H9 (cell line): ENCODE measurements at regions not wholly inside any gene's neighbourhood (a gene's known extent, or its start where the extent isn't known, plus 50 kb on each side); places are given as distances from the start of the nearest gene placed in this dataset.

Experiments used
- DNase-seq: peaks from one replicate; pipeline ENCODE4 v3.0.0-alpha.2; 2017
- H2AFZ ChIP-seq: one replicate; pipeline ENCODE4 v1.6.1; 2013; ENCODE audit warnings: mild to moderate bottlenecking, low read length, control low read depth, moderate library complexity
- H2AK5ac ChIP-seq: 2 replicates; pipeline ENCODE4 v1.6.1; 2013; ENCODE audit warnings: low read length, control low read depth, mixed read lengths; ENCODE audit not compliant: insufficient read length
- H2BK120ac ChIP-seq: one replicate; pipeline ENCODE4 v1.6.1; 2013; ENCODE audit warnings: low read depth, mild to moderate bottlenecking, low read length, control low read depth, inconsistent platforms; ENCODE audit not compliant: poor library complexity, severe bottlenecking
- H2BK12ac ChIP-seq: 2 replicates; pipeline ENCODE4 v1.6.1; 2013; ENCODE audit warnings: low read length, control low read depth, mixed read lengths, low read depth; ENCODE audit not compliant: insufficient read length
- H2BK15ac ChIP-seq: 2 replicates; pipeline ENCODE4 v1.6.1; 2013; ENCODE audit warnings: low read depth, low read length, control low read depth
- H2BK20ac ChIP-seq: one replicate; pipeline ENCODE4 v1.6.1; 2013; ENCODE audit warnings: low read depth, mild to moderate bottlenecking, low read length, control low read depth, inconsistent platforms; ENCODE audit not compliant: poor library complexity, severe bottlenecking
- H2BK5ac ChIP-seq: 2 replicates; pipeline ENCODE4 v1.6.1; 2013; ENCODE audit warnings: low read length, control low read depth, mixed read lengths; ENCODE audit not compliant: insufficient read length
- H3K14ac ChIP-seq: 2 replicates; pipeline ENCODE4 v1.6.1; 2013; ENCODE audit warnings: low read length, control low read depth; ENCODE audit not compliant: insufficient read depth
- H3K18ac ChIP-seq: 2 replicates; pipeline ENCODE4 v1.6.1; 2013; ENCODE audit warnings: low read depth, mild to moderate bottlenecking, mixed read lengths, low read length, control low read depth; ENCODE audit not compliant: insufficient read length
- H3K23ac ChIP-seq: 2 replicates; pipeline ENCODE4 v1.6.1; 2013; ENCODE audit warnings: low read length, control low read depth, mixed read lengths, low read depth; ENCODE audit not compliant: insufficient read length
- H3K23me2 ChIP-seq: 2 replicates; pipeline ENCODE4 v1.6.1; 2013; ENCODE audit warnings: low read depth, mild to moderate bottlenecking, mixed read lengths, low read length, control low read depth; ENCODE audit not compliant: insufficient read length, poor library complexity, severe bottlenecking
- H3K27ac ChIP-seq: 2 replicates; pipeline ENCODE4 v1.5.1; 2013; ENCODE audit warnings: low read length, control low read depth, mixed read lengths, low read depth; ENCODE audit not compliant: insufficient read length
- H3K27me3 ChIP-seq: 2 replicates; pipeline ENCODE4 v1.6.1; 2013; ENCODE audit warnings: low read length, control low read depth, inconsistent platforms; ENCODE audit not compliant: insufficient read depth
- H3K4ac ChIP-seq: 2 replicates; pipeline ENCODE4 v1.6.1; 2013; ENCODE audit warnings: low read depth, mild to moderate bottlenecking, control low read depth, inconsistent platforms, low read length, moderate library complexity
- H3K4me1 ChIP-seq: 2 replicates; pipeline ENCODE4 v1.6.1; 2013; ENCODE audit warnings: low read length, control low read depth, inconsistent platforms; ENCODE audit not compliant: insufficient read depth
- H3K4me2 ChIP-seq: 2 replicates; pipeline ENCODE4 v1.6.1; 2013; ENCODE audit warnings: low read length, control low read depth, mixed read lengths; ENCODE audit not compliant: insufficient read length, insufficient read depth
- H3K56ac ChIP-seq: 2 replicates; pipeline ENCODE4 v1.6.1; 2013; ENCODE audit warnings: low read depth, mild to moderate bottlenecking, mixed read lengths, low read length, control low read depth; ENCODE audit not compliant: insufficient read length
- H3K79me1 ChIP-seq: 2 replicates; pipeline ENCODE4 v1.6.1; 2013; ENCODE audit warnings: low read depth, mild to moderate bottlenecking, moderate library complexity, low read length, control low read depth, inconsistent platforms; ENCODE audit not compliant: insufficient read depth, poor library complexity, severe bottlenecking
- H3K79me2 ChIP-seq: 2 replicates; pipeline ENCODE4 v1.6.1; 2013; ENCODE audit warnings: low read length, control low read depth, inconsistent platforms; ENCODE audit not compliant: insufficient read depth
- H3K9ac ChIP-seq: 2 replicates; pipeline ENCODE4 v1.6.1; 2013; ENCODE audit warnings: low read length, control low read depth, mixed read lengths; ENCODE audit not compliant: insufficient read length; ENCODE audit errors: extremely low read depth
- H3K9me3 ChIP-seq: one replicate; pipeline ENCODE4 v1.6.1; 2013; ENCODE audit warnings: low read depth, low read length, inconsistent platforms; ENCODE audit not compliant: control insufficient read depth
- H3T11ph ChIP-seq: one replicate; pipeline ENCODE4 v1.6.1; 2013; ENCODE audit warnings: mild to moderate bottlenecking, low read length, control low read depth, inconsistent platforms
- H4K20me1 ChIP-seq: one replicate; pipeline ENCODE4 v1.6.1; 2013; ENCODE audit not compliant: control insufficient read depth, insufficient read length, insufficient read depth
- H4K5ac ChIP-seq: 2 replicates; pipeline ENCODE4 v1.6.1; 2013; ENCODE audit warnings: low read depth, mild to moderate bottlenecking, mixed read lengths, low read length, control low read depth; ENCODE audit not compliant: insufficient read length
- H4K8ac ChIP-seq: replicated peaks from 2 replicates; pipeline ENCODE4 v1.6.1; 2013; ENCODE audit warnings: low read length, control low read depth, mixed read lengths, low read depth; ENCODE audit not compliant: insufficient read length
- H4K91ac ChIP-seq: 2 replicates; pipeline ENCODE4 v1.6.1; 2013; ENCODE audit warnings: low read depth, mild to moderate bottlenecking, moderate library complexity, mixed read lengths, low read length, control low read depth; ENCODE audit not compliant: insufficient read length
- H3K27ac Mint-ChIP-seq, 3 experiments: 2 replicates in 2 of 3; 3 replicates in 1 of 3; pipeline ENCODE4 v1.8.0; 2020 to 2021; ENCODE audit warnings: mixed read lengths in 3 of 3, mild to moderate bottlenecking in 1 of 3, moderate library complexity in 1 of 3
- H3K27me3 Mint-ChIP-seq: 2 replicates; pipeline ENCODE4 v1.8.0; 2021; ENCODE audit warnings: low read depth, mild to moderate bottlenecking, moderate library complexity, mixed read lengths
- H3K36me3 Mint-ChIP-seq, 3 experiments: 2 replicates in 2 of 3; 3 replicates in 1 of 3; pipeline ENCODE4 v1.8.0; 2020 to 2021; ENCODE audit warnings: low read depth in 3 of 3, mixed read lengths in 3 of 3; ENCODE audit not compliant: insufficient read depth in 1 of 3
- H3K4me1 Mint-ChIP-seq, 2 experiments: 2 replicates each; pipeline ENCODE4 v1.8.0; 2020; ENCODE audit warnings: mixed read lengths in 2 of 2
- H3K4me3 Mint-ChIP-seq, 2 experiments: 2 replicates in 1 of 2; 3 replicates in 1 of 2; pipeline ENCODE4 v1.8.0; 2020 to 2021; ENCODE audit warnings: mild to moderate bottlenecking in 2 of 2, mixed read lengths in 2 of 2, moderate library complexity in 1 of 2
- H3K9me3 Mint-ChIP-seq, 2 experiments: 2 replicates in 1 of 2; 3 replicates in 1 of 2; pipeline ENCODE4 v1.8.0; 2020; ENCODE audit warnings: mild to moderate bottlenecking in 2 of 2, mixed read lengths in 2 of 2, moderate library complexity in 1 of 2
- CTCF ChIP-seq: fragments of 200-600 bp; sonication (generic); conservative IDR thresholded peaks from 3 replicates; pipeline ENCODE4 v1.8.0; 2021; ENCODE audit warnings: antibody characterized with exemption, mild to moderate bottlenecking
- WGBS: extraction: QIAGEN DNeasy Blood & Tissue Kit; methylation state at CpG from one replicate; pipeline ENCODE4 v1.1.7; 2013; ENCODE audit warnings: missing lambda C conversion rate, low lambda C conversion rate, mixed read lengths; ENCODE audit not compliant: insufficient read length; ENCODE audit errors: extremely low coverage; 5-methylcytosine and 5-hydroxymethylcytosine counted together

- no peaks in the 10 kb centered on the region for H3K4me1 ChIP-seq
- DNase-seq, result no peak
- peaks cover 0 to 1% (median 0%) of the 10 kb centered on the region in 3 experiments; a peak in 1 of 7 replicates for H3K36me3 Mint-ChIP-seq
- H2BK120ac ChIP-seq, result no peak overlapping the region
- H3K27ac Mint-ChIP-seq, result no peak overlapping the region; a peak in 3 of 7 replicates
- H3K4me3 Mint-ChIP-seq, result no peak overlapping the region
- no peaks in the 10 kb centered on the region for H4K20me1 ChIP-seq
- no peaks in the 10 kb centered on the region for H3K79me2 ChIP-seq
- H3K23me2 ChIP-seq, result no peaks in the 10 kb centered on the region
- peaks cover 0 to 6% of the 10 kb centered on the region in 2 experiments; a peak in 2 of 5 replicates for H3K9me3 Mint-ChIP-seq
- no peaks in the 10 kb centered on the region for H3K9me3 ChIP-seq
- no peaks in the 10 kb centered on the region for H3K27me3 Mint-ChIP-seq
- 100% methylated on average over 1 of the region's 5 CpGs for WGBS
- H3K9ac ChIP-seq, result no peak overlapping the region
- H4K91ac ChIP-seq, result no peak overlapping the region
- no peak overlapping the region for H4K5ac ChIP-seq
- H3K23ac ChIP-seq, result no peak overlapping the region
- no peak overlapping the region for H3K56ac ChIP-seq
- H4K8ac ChIP-seq, result no peak overlapping the region
- no peak overlapping the region for H3K27ac ChIP-seq
- no peak overlapping the region for H2BK15ac ChIP-seq
- no peak overlapping the region for H3T11ph ChIP-seq
- no peak overlapping the region for H2BK12ac ChIP-seq
- no peak for TF ChIP-seq CTCF
- H2AFZ ChIP-seq, result no peak overlapping the region
- no peak overlapping the region for H2BK20ac ChIP-seq
- no peaks in the 10 kb centered on the region for H3K79me1 ChIP-seq
- H2BK5ac ChIP-seq, result no peak overlapping the region
- H2AK5ac ChIP-seq, result no peak overlapping the region
- H3K14ac ChIP-seq, result no peak overlapping the region
- H3K27me3 ChIP-seq, result no peaks in the 10 kb centered on the region
- H3K4ac ChIP-seq, result no peak overlapping the region
- no peak overlapping the region for H3K4me2 ChIP-seq
- peaks cover 4% of the 10 kb centered on the region in 2 experiments; a peak in 3 of 4 replicates for H3K4me1 Mint-ChIP-seq
- H3K18ac ChIP-seq, result no peak overlapping the region
These were observed 440.8 kb upstream of the GBE1 start for GRCh38 chr3:82202269-82202668.
